ENCODE measurements at regions not wholly inside any gene's neighbourhood (a gene's known extent, or its start where the extent isn't known, plus 50 kb on each side); places are given as distances from the start of the nearest gene placed in this dataset.

DNA sequence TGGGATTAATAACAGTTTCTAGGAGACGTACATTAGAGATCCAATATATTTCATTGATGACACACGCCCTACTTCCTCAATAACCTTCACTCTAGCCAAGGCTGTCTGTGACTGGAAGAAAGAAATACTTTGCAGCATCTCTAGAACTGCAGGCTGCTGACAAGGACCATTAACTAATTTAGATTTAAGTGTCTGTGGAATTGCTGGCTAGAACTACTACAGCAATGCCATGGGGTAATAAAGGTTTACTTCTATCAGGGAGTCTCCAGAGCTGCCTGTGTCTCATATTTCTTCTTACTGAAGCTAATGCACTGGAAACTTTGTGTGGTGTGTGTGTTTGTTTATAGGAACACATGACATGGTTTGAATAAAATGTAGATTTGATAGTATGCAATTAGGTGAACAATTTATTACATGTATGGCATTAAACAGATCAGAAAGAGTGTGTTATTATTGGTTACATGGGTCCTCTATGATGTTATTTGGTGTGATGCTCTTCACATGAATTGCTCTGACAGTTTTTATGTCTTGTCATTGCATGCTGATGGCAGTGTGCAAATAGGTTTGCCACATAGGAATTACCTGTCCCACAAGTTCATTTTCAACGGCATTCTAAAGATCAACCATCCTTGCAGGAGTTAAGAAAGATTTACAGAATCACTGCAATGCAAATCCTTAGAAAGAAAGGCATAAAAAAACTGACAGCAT, 916.2 kb upstream of the CADM2 start:
- WGBS, 2 donors = 72 to 75% methylated on average over 3 of the region's 3 CpGs
- H3K27ac ChIP-seq (ENCODE audit: low read depth in 2 of 2, low read length in 1 of 2) = no peak overlapping the region

DNA sequence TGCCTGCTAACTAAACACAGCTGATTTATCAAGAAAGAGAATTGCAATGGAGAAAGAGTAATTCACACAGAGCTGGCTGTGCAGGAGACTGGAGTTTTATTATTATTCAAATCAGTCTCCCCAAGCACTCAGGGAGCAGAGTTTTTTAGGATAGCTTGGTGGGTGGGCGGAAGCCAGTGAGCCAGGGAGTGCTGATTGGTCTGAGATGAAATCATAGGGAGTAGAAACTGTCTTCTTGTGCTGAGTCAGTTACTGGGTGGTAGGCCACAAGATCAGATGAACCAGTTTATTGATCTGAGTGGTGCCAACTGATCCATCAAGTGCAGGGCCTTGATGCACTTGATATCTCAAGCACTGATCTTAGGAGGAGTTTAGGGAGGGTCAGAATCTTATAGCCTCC, 891.9 kb upstream of the CADM2 start:
- 74 to 91% methylated on average over 1 of the region's 1 CpG for WGBS, 2 donors
- Histone ChIP-seq H3K27me3 (ENCODE audit: control insufficient read depth in 1 of 2, insufficient read depth in 2 of 2, low read length in 2 of 2) (no peaks in the 10 kb centered on the region), H3K4me3 (ENCODE audit: low read depth in 1 of 2, low read length in 2 of 2) (no peak overlapping the region), H3K27ac (ENCODE audit: low read depth in 2 of 2, low read length in 1 of 2) (no peak overlapping the region), H3K4me1 (ENCODE audit: control insufficient read depth in 2 of 2, insufficient read depth in 2 of 2, low read length in 1 of 2) (no peaks in the 10 kb centered on the region), H3K36me3 (ENCODE audit: control insufficient read depth in 2 of 2, insufficient read depth in 2 of 2, low read length in 1 of 2) (no peaks in the 10 kb centered on the region), H3K9me3 (ENCODE audit: control insufficient read depth in 2 of 2, insufficient read depth in 1 of 2, low read depth in 1 of 2, low read length in 1 of 2) (peaks cover 0 to 1% of the 10 kb centered on the region in 2 donors)

More for the DNA sequence above, 916.2 kb upstream of the CADM2 start:
- H3K9me3 ChIP-seq (ENCODE audit: control insufficient read depth in 2 of 2, insufficient read depth in 1 of 2, low read depth in 1 of 2, low read length in 1 of 2) = no peaks in the 10 kb centered on the region
- H3K4me3 ChIP-seq (ENCODE audit: low read depth in 1 of 2, low read length in 2 of 2) = no peak overlapping the region
- H3K36me3 ChIP-seq (ENCODE audit: control insufficient read depth in 2 of 2, insufficient read depth in 2 of 2, low read length in 1 of 2) = no peaks in the 10 kb centered on the region
- no peaks in the 10 kb centered on the region for H3K4me1 ChIP-seq (ENCODE audit: control insufficient read depth in 2 of 2, insufficient read depth in 2 of 2, low read length in 1 of 2)
- H3K27me3 ChIP-seq (ENCODE audit: control insufficient read depth in 1 of 2, insufficient read depth in 2 of 2, low read length in 2 of 2) = no peaks in the 10 kb centered on the region

DNA sequence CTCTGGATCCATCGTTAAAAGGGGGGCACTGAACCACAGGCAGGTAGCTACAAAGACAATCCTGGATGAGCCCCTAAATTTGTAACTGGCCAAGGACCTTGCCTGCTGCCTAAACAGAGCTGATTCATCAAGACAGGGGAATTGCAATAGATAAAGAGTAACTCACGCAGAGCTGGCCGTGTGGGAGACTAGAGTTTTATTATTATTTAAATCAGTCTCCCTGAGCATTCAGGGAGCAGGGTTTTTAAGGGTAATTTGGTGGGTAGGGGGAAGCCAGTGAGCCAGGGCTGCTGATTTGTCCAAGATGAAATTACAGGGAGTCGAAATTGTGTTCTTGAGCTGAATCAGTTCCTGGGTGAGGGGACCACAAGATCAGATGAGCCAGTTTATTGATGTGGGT, 885.1 kb upstream of the CADM2 start:
- Histone ChIP-seq H3K4me3 (ENCODE audit: low read depth in 1 of 2, low read length in 2 of 2) (no peak overlapping the region), H3K4me1 (ENCODE audit: control insufficient read depth in 2 of 2, insufficient read depth in 2 of 2, low read length in 1 of 2) (no peaks in the 10 kb centered on the region), H3K27ac (ENCODE audit: low read depth in 2 of 2, low read length in 1 of 2) (no peak overlapping the region), H3K36me3 (ENCODE audit: control insufficient read depth in 2 of 2, insufficient read depth in 2 of 2, low read length in 1 of 2) (no peaks in the 10 kb centered on the region), H3K9me3 (ENCODE audit: control insufficient read depth in 2 of 2, insufficient read depth in 1 of 2, low read depth in 1 of 2, low read length in 1 of 2) (peaks cover 0 to 5% of the 10 kb centered on the region in 2 donors), H3K27me3 (ENCODE audit: control insufficient read depth in 1 of 2, insufficient read depth in 2 of 2, low read length in 2 of 2) (no peaks in the 10 kb centered on the region)
- WGBS, 2 donors = 80 to 81% methylated on average over 4 of the region's 4 CpGs

DNA sequence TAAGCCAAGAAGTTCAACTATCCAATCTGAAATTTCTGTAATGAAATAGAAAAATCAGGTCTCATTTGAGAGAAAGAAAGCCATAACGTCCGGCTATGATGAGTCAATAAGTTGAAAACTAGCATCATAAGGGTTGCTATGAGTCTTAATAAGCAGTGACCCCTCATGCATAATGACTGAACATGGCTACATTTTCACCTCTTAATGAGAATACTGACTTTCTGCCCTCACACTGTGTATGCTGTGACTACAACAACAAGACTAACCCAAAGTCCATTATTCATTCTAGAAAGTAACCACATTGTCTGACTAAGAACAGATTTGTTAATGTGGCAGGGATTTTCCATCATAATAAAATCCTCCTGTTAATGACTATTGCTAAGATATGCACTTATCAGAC, 884.0 kb upstream of the CADM2 start:
- H3K27ac ChIP-seq (ENCODE audit: low read depth in 2 of 2, low read length in 1 of 2) = no peak overlapping the region
- 71% methylated on average over 2 of the region's 2 CpGs for WGBS, 2 donors

DNA sequence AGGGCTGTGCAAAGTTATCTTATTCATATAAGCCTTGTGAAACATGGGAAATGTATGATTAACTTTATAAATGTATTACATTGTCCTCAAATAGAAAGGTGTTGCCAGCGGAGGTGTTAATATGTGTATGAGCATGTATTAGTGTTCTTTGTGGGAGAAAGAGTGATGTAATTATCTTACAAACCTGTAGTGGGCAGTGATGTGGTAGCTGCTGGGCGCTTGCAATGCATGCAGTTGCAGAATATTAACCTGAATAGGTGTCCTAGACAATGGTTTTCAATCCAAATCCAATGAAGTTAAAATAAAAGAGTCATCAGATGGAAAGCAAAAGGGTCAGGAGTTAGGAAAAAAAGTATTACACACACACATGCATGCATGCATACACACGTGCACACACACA, 881.3 kb upstream of the CADM2 start:
- H3K27ac ChIP-seq (ENCODE audit: low read depth in 2 of 2, low read length in 1 of 2) = no peak overlapping the region
- 54% methylated on average over 3 of the region's 3 CpGs for WGBS, 2 donors
- H3K36me3 ChIP-seq (ENCODE audit: control insufficient read depth in 2 of 2, insufficient read depth in 2 of 2, low read length in 1 of 2) = no peaks in the 10 kb centered on the region
- H3K27me3 ChIP-seq (ENCODE audit: control insufficient read depth in 1 of 2, insufficient read depth in 2 of 2, low read length in 2 of 2) = no peaks in the 10 kb centered on the region
- peaks cover 0 to 3% of the 10 kb centered on the region in 2 donors for H3K9me3 ChIP-seq (ENCODE audit: control insufficient read depth in 2 of 2, insufficient read depth in 1 of 2, low read depth in 1 of 2, low read length in 1 of 2)
- H3K4me3 ChIP-seq (ENCODE audit: low read depth in 1 of 2, low read length in 2 of 2) = no peak overlapping the region
- no peaks in the 10 kb centered on the region for H3K4me1 ChIP-seq (ENCODE audit: control insufficient read depth in 2 of 2, insufficient read depth in 2 of 2, low read length in 1 of 2)

More for the DNA sequence above, 884.0 kb upstream of the CADM2 start:
- H3K27me3 ChIP-seq (ENCODE audit: control insufficient read depth in 1 of 2, insufficient read depth in 2 of 2, low read length in 2 of 2) = no peaks in the 10 kb centered on the region
- no peaks in the 10 kb centered on the region for H3K4me1 ChIP-seq (ENCODE audit: control insufficient read depth in 2 of 2, insufficient read depth in 2 of 2, low read length in 1 of 2)
- H3K4me3 ChIP-seq (ENCODE audit: low read depth in 1 of 2, low read length in 2 of 2) = no peak overlapping the region
- peaks cover 0 to 5% of the 10 kb centered on the region in 2 donors for H3K9me3 ChIP-seq (ENCODE audit: control insufficient read depth in 2 of 2, insufficient read depth in 1 of 2, low read depth in 1 of 2, low read length in 1 of 2)
- H3K36me3 ChIP-seq (ENCODE audit: control insufficient read depth in 2 of 2, insufficient read depth in 2 of 2, low read length in 1 of 2) = no peaks in the 10 kb centered on the region

DNA sequence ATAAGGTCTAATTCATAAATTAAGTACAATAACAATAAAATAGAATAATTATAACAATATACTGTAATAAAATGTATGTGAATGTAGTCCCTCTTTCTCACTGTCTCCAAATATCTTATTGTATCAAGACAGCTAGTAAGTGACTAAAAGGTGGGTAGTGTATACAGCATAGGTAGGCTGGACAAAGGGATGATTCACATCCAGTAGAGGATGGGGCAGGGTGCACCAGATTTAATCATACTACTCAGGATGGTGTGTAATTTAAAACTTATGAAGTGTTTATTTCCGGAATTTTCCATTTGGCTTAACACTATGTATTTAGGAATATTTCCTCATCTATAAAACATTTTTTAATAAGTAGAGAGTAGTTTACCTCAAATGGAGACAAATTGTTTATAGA, 876.1 kb upstream of the CADM2 start:
- H3K27me3 ChIP-seq (ENCODE audit: control insufficient read depth in 1 of 2, insufficient read depth in 2 of 2, low read length in 2 of 2) = no peaks in the 10 kb centered on the region
- no peak overlapping the region for H3K4me3 ChIP-seq (ENCODE audit: low read depth in 1 of 2, low read length in 2 of 2)
- no peaks in the 10 kb centered on the region for H3K36me3 ChIP-seq (ENCODE audit: control insufficient read depth in 2 of 2, insufficient read depth in 2 of 2, low read length in 1 of 2)
- no peak overlapping the region for H3K27ac ChIP-seq (ENCODE audit: low read depth in 2 of 2, low read length in 1 of 2)
- 82 to 86% methylated on average over 1 of the region's 1 CpG for WGBS, 2 donors
- no peaks in the 10 kb centered on the region for H3K9me3 ChIP-seq (ENCODE audit: control insufficient read depth in 2 of 2, insufficient read depth in 1 of 2, low read depth in 1 of 2, low read length in 1 of 2)
- no peaks in the 10 kb centered on the region for H3K4me1 ChIP-seq (ENCODE audit: control insufficient read depth in 2 of 2, insufficient read depth in 2 of 2, low read length in 1 of 2)

DNA sequence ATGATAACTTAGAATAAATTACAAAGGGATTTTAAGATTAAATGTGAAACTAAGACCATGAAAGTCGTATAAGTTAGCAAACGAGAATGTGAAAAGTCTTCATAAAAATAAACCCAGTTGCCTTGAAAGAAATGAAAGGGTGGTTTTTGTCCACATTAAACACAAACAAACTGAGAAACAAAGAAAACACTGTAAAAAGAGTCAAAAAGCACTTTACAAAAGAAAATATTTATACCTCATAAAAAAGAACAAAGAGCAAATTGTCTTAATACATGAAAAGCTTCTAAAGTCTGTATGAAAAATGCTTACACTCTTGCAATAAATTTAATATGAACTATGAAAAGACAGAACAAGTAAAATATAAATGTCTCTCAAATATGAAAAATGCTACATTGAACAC, 865.9 kb upstream of the CADM2 start:
- Histone ChIP-seq H3K36me3 (ENCODE audit: control insufficient read depth in 2 of 2, insufficient read depth in 2 of 2, low read length in 1 of 2) (no peaks in the 10 kb centered on the region), H3K9me3 (ENCODE audit: control insufficient read depth in 2 of 2, insufficient read depth in 1 of 2, low read depth in 1 of 2, low read length in 1 of 2) (no peaks in the 10 kb centered on the region), H3K27ac (ENCODE audit: low read depth in 2 of 2, low read length in 1 of 2) (no peak overlapping the region), H3K4me3 (ENCODE audit: low read depth in 1 of 2, low read length in 2 of 2) (no peak overlapping the region), H3K27me3 (ENCODE audit: control insufficient read depth in 1 of 2, insufficient read depth in 2 of 2, low read length in 2 of 2) (no peaks in the 10 kb centered on the region), H3K4me1 (ENCODE audit: control insufficient read depth in 2 of 2, insufficient read depth in 2 of 2, low read length in 1 of 2) (no peaks in the 10 kb centered on the region)
- WGBS, 2 donors = 42 to 51% methylated on average over 2 of the region's 2 CpGs

DNA sequence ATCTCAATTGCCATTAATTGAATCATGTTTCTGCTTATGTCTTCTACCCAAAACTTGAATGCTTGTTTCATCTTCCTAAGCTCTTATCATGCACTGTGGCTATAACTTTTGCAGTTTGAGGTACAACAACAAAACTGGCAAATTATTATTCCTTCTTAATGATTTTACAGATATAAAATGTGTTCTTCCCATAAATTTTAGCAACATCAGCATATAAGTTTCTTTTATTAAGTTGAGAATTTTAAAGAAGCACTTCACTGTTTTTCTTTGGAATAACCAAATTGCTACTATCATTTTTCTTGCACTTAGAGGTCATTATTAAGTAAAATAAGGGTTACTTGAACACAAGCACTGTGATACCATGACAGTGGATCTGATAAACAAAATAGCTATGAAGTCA, 862.6 kb upstream of the CADM2 start:
- no peak overlapping the region for H3K4me3 ChIP-seq (ENCODE audit: low read depth in 1 of 2, low read length in 2 of 2)
- H3K27me3 ChIP-seq (ENCODE audit: control insufficient read depth in 1 of 2, insufficient read depth in 2 of 2, low read length in 2 of 2) = no peaks in the 10 kb centered on the region
- H3K9me3 ChIP-seq (ENCODE audit: control insufficient read depth in 2 of 2, insufficient read depth in 1 of 2, low read depth in 1 of 2, low read length in 1 of 2) = no peaks in the 10 kb centered on the region
- H3K36me3 ChIP-seq (ENCODE audit: control insufficient read depth in 2 of 2, insufficient read depth in 2 of 2, low read length in 1 of 2) = no peaks in the 10 kb centered on the region
- no peak overlapping the region for H3K27ac ChIP-seq (ENCODE audit: low read depth in 2 of 2, low read length in 1 of 2)
- H3K4me1 ChIP-seq (ENCODE audit: control insufficient read depth in 2 of 2, insufficient read depth in 2 of 2, low read length in 1 of 2) = no peaks in the 10 kb centered on the region

DNA sequence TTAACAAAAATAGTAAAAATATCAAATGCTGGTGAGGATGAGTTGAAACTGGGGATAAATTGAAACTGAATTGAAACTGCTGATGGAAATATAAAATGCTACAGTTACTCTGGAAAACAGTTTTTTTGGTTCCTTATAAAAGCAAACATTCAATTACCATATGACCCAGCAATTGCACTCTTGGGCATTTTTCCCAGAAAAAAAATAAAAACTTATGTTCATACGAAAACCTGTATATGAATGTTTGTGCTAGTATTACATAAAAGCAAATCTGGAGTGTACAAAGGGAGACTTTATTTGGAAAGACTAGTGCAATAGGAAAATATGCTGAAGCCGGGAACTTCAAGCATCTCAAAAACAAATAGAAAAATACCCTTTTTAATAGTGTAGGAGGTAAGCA, 857.9 kb upstream of the CADM2 start:
- no peak overlapping the region for H3K4me3 ChIP-seq (ENCODE audit: low read depth in 1 of 2, low read length in 2 of 2)
- 49 to 60% methylated on average over 2 of the region's 2 CpGs for WGBS, 2 donors
- no peak overlapping the region for H3K27ac ChIP-seq (ENCODE audit: low read depth in 2 of 2, low read length in 1 of 2)
- no peaks in the 10 kb centered on the region for H3K4me1 ChIP-seq (ENCODE audit: control insufficient read depth in 2 of 2, insufficient read depth in 2 of 2, low read length in 1 of 2)
- no peaks in the 10 kb centered on the region for H3K9me3 ChIP-seq (ENCODE audit: control insufficient read depth in 2 of 2, insufficient read depth in 1 of 2, low read depth in 1 of 2, low read length in 1 of 2)
- no peaks in the 10 kb centered on the region for H3K27me3 ChIP-seq (ENCODE audit: control insufficient read depth in 1 of 2, insufficient read depth in 2 of 2, low read length in 2 of 2)
- no peaks in the 10 kb centered on the region for H3K36me3 ChIP-seq (ENCODE audit: control insufficient read depth in 2 of 2, insufficient read depth in 2 of 2, low read length in 1 of 2)

DNA sequence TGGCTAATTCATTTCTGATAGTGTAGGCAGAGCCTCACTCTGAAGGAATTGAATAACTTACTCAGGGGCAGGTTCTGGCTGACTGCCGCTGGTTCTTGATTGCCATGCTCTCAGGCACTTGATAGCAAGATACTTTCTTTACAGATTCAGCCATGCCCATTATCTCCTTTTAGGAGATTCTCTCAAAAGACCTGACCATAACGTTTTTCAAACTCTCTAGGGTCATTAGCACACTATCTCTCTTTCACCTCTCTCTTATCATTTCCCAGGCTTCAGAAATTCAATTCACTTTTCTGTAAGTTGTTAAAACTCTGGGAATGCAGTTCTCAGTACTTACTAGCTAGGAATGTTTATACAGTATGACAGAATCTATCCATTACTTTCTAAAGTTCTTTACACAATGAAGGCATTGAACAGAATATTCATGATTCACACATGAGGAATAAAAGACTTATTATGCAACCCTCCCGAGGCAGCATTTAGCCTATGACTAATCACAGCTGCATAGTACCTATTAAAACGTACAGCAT, 850.3 kb upstream of the CADM2 start:
- Histone ChIP-seq H3K4me3 (ENCODE audit: low read depth in 1 of 2, low read length in 2 of 2) (no peak overlapping the region), H3K27ac (ENCODE audit: low read depth in 2 of 2, low read length in 1 of 2) (no peak overlapping the region), H3K9me3 (ENCODE audit: control insufficient read depth in 2 of 2, insufficient read depth in 1 of 2, low read depth in 1 of 2, low read length in 1 of 2) (no peaks in the 10 kb centered on the region), H3K4me1 (ENCODE audit: control insufficient read depth in 2 of 2, insufficient read depth in 2 of 2, low read length in 1 of 2) (no peaks in the 10 kb centered on the region), H3K27me3 (ENCODE audit: control insufficient read depth in 1 of 2, insufficient read depth in 2 of 2, low read length in 2 of 2) (no peaks in the 10 kb centered on the region), H3K36me3 (ENCODE audit: control insufficient read depth in 2 of 2, insufficient read depth in 2 of 2, low read length in 1 of 2) (no peaks in the 10 kb centered on the region)
- 14 to 19% methylated on average over 4 of the region's 4 CpGs for WGBS, 2 donors

Measured in esophagus (tissue), 2 donors.